IMR-90 (cell line): ENCODE measurements at regions not wholly inside any gene's neighbourhood (a gene's known extent, or its start where the extent isn't known, plus 50 kb on each side); places are given as distances from the start of the nearest gene placed in this dataset.
A peak's percentile ranks its signal among the peaks of the same experiment; 100 is the strongest.

Experiments
- ATAC-seq: fragments of 200-7000 bp; cut with Tn5 transposase; 2 replicates; pipeline ENCODE4 v1.9.1; 2020; ENCODE audit warnings: low read depth, mild to moderate bottlenecking, moderate library complexity
- BruUV-seq: library from RNA; stranded (reverse); fragments of 400-500 nt; replicated peaks from 2 replicates; lab custom pipeline; 2021; lab: Mats Ljungman, UMichigan
- CTCF ChIA-PET: fragments of 300-600 bp; formaldehyde crosslinking; extraction: SDS; loops from one replicate; lab custom pipeline; 2021; ENCODE audit warnings: antibody characterized with exemption; lab: Yijun Ruan, JAX
- POLR2A ChIA-PET: fragments of 300-600 bp; sonication (Branson Sonifier 250); formaldehyde crosslinking; loops from one replicate; lab custom pipeline; 2022; ENCODE audit warnings: antibody characterized with exemption; ENCODE audit not compliant: unreplicated experiment; lab: Charles Lee
- DNase-seq: peaks from one replicate; pipeline ENCODE4 v3.0.0; 2013
- H2AFZ ChIP-seq: replicated peaks from 2 replicates; pipeline ENCODE3; 2013; ENCODE audit warnings: low read length, mild to moderate bottlenecking; ENCODE audit not compliant: poor library complexity
- H2AK5ac ChIP-seq: 2 replicates; pipeline ENCODE4 v1.6.1; 2013; ENCODE audit warnings: low read depth, low read length, inconsistent platforms
- H2AK9ac ChIP-seq: replicated peaks from 2 replicates; pipeline ENCODE3; 2013; ENCODE audit warnings: mild to moderate bottlenecking, low read depth, low read length, moderate library complexity; ENCODE audit not compliant: poor library complexity
- H2BK120ac ChIP-seq: 2 replicates; pipeline ENCODE4 v1.6.1; 2013; ENCODE audit warnings: low read depth, low read length, inconsistent platforms
- H2BK15ac ChIP-seq: 3 replicates; pipeline ENCODE4 v1.6.1; 2013; ENCODE audit warnings: low read depth, low read length, inconsistent platforms
- H2BK20ac ChIP-seq: 2 replicates; pipeline ENCODE4 v1.6.1; 2013; ENCODE audit warnings: low read depth, mild to moderate bottlenecking, inconsistent platforms, low read length, moderate library complexity
- H2BK5ac ChIP-seq: 2 replicates; pipeline ENCODE4 v1.6.1; 2013; ENCODE audit warnings: mild to moderate bottlenecking, low read depth, low read length, inconsistent platforms; ENCODE audit not compliant: poor library complexity, severe bottlenecking
- H3K14ac ChIP-seq: replicated peaks from 2 replicates; pipeline ENCODE4 v1.6.1; 2013; ENCODE audit warnings: low read depth, low read length, inconsistent platforms
- H3K18ac ChIP-seq: 2 replicates; pipeline ENCODE4 v1.6.1; 2013; ENCODE audit warnings: low read depth, low read length, control low read depth
- H3K23ac ChIP-seq: 2 replicates; pipeline ENCODE4 v1.6.1; 2013; ENCODE audit warnings: low read depth, low read length, inconsistent platforms
- H3K27ac ChIP-seq: 2 replicates; pipeline ENCODE4 v1.5.1; 2013; ENCODE audit warnings: mild to moderate bottlenecking, control low read depth, low read length; ENCODE audit not compliant: insufficient read depth
- H3K27me3 ChIP-seq: 2 replicates; pipeline ENCODE4 v1.6.1; 2013; ENCODE audit warnings: low read length; ENCODE audit not compliant: control insufficient read depth, insufficient read depth
- H3K36me3 ChIP-seq: 2 replicates; pipeline ENCODE4 v1.6.1; 2013; ENCODE audit warnings: low read length, mixed read lengths; ENCODE audit not compliant: control insufficient read depth, insufficient read depth
- H3K4ac ChIP-seq: 2 replicates; pipeline ENCODE4 v1.6.1; 2013; ENCODE audit warnings: low read depth, low read length, inconsistent platforms
- H3K4me1 ChIP-seq: 2 replicates; pipeline ENCODE4 v1.6.1; 2013; ENCODE audit warnings: low read length, mixed read lengths; ENCODE audit not compliant: control insufficient read depth, insufficient read depth
- H3K4me2 ChIP-seq: 2 replicates; pipeline ENCODE4 v1.6.1; 2013; ENCODE audit warnings: low read depth, mild to moderate bottlenecking, control low read depth, low read length, moderate library complexity
- H3K4me3 ChIP-seq: 2 replicates; pipeline ENCODE4 v1.5.1; 2013; ENCODE audit warnings: low read depth, mild to moderate bottlenecking, control low read depth, low read length, moderate library complexity; ENCODE audit not compliant: insufficient read depth
- H3K56ac ChIP-seq: 2 replicates; pipeline ENCODE4 v1.6.1; 2013; ENCODE audit warnings: low read length, inconsistent platforms; ENCODE audit not compliant: insufficient read depth; ENCODE audit errors: extremely low read depth
- H3K79me1 ChIP-seq, 2 experiments: 2 replicates each; pipeline ENCODE4 v1.6.1; 2013; ENCODE audit warnings: low read length in 2 of 2, inconsistent platforms in 1 of 2, low read depth in 1 of 2
- H3K9ac ChIP-seq: 2 replicates; pipeline ENCODE4 v1.6.1; 2013; ENCODE audit warnings: low read depth, low read length, control low read depth
- H3K9me1 ChIP-seq: 2 replicates; pipeline ENCODE4 v1.6.1; 2013; ENCODE audit warnings: low read length, inconsistent platforms; ENCODE audit not compliant: insufficient read depth
- H3K9me3 ChIP-seq: 2 replicates; pipeline ENCODE4 v1.6.1; 2013; ENCODE audit warnings: low read length; ENCODE audit not compliant: control insufficient read depth, insufficient read depth
- H4K20me1 ChIP-seq: 2 replicates; pipeline ENCODE4 v1.6.1; 2013; ENCODE audit warnings: low read length, inconsistent platforms; ENCODE audit not compliant: insufficient read depth
- H4K5ac ChIP-seq: 2 replicates; pipeline ENCODE4 v1.6.1; 2013; ENCODE audit warnings: mild to moderate bottlenecking, low read depth, low read length, control low read depth
- H4K8ac ChIP-seq, 2 experiments: 2 replicates each; pipeline ENCODE4 v1.6.1; 2013; ENCODE audit warnings: low read depth in 2 of 2, low read length in 2 of 2, control low read depth in 1 of 2, inconsistent platforms in 1 of 2
- H4K91ac ChIP-seq: 2 replicates; pipeline ENCODE4 v1.6.1; 2013; ENCODE audit warnings: low read depth, low read length, inconsistent platforms; ENCODE audit not compliant: insufficient read depth
- BHLHE40 ChIP-seq: fragments of 150-350 bp; IDR thresholded peaks from 2 replicates; pipeline ENCODE4 v1.6.1; 2016; ENCODE audit warnings: mild to moderate bottlenecking, low read depth, low read length
- CEBPB ChIP-seq: IDR thresholded peaks from 2 replicates; pipeline ENCODE4 v1.6.1; 2012; ENCODE audit warnings: low read depth, low read length, improper control_type of control experiment
- CHD1 ChIP-seq: IDR thresholded peaks from 2 replicates; pipeline ENCODE4 v1.6.1; 2012; ENCODE audit warnings: low read depth, low read length, improper control_type of control experiment
- CTCF ChIP-seq: conservative IDR thresholded peaks from 2 replicates; pipeline ENCODE4 v1.5.1; 2012; ENCODE audit warnings: mild to moderate bottlenecking, low read depth, low read length, improper control_type of control experiment
- ELK1 ChIP-seq: fragments of 150-350 bp; IDR thresholded peaks from 2 replicates; pipeline ENCODE4 v1.6.1; 2016; ENCODE audit warnings: low read depth, mild to moderate bottlenecking, low read length, moderate library complexity, borderline replicate concordance
- FOS ChIP-seq: fragments of 150-350 bp; IDR thresholded peaks from 2 replicates; pipeline ENCODE4 v1.6.1; 2016; ENCODE audit warnings: low read depth, low read length
- MAFK ChIP-seq: IDR thresholded peaks from 2 replicates; pipeline ENCODE4 v1.6.1; 2012; ENCODE audit warnings: low read depth, low read length, improper control_type of control experiment
- MAZ ChIP-seq: IDR thresholded peaks from 2 replicates; pipeline ENCODE4 v1.6.1; 2012; ENCODE audit warnings: low read depth, mild to moderate bottlenecking, low read length, improper control_type of control experiment, moderate library complexity, borderline replicate concordance
- MXI1 ChIP-seq: IDR thresholded peaks from 2 replicates; pipeline ENCODE4 v1.6.1; 2012; ENCODE audit warnings: low read depth, mild to moderate bottlenecking, low read length, moderate library complexity, borderline replicate concordance
- NFE2L2 ChIP-seq: fragments of 150-350 bp; IDR thresholded peaks from 2 replicates; pipeline ENCODE4 v1.6.1; 2016; ENCODE audit warnings: low read depth, mild to moderate bottlenecking, low read length
- POLR2A ChIP-seq: IDR thresholded peaks from 2 replicates; pipeline ENCODE4 v1.6.1; 2012; ENCODE audit warnings: mild to moderate bottlenecking, low read depth, low read length
- RAD21 ChIP-seq: IDR thresholded peaks from 2 replicates; pipeline ENCODE4 v1.6.1; 2012; ENCODE audit warnings: low read length, improper control_type of control experiment
- RCOR1 ChIP-seq: IDR thresholded peaks from 2 replicates; pipeline ENCODE4 v1.6.1; 2012; ENCODE audit warnings: mild to moderate bottlenecking, low read length, improper control_type of control experiment; ENCODE audit not compliant: insufficient replicate concordance
- RFX5 ChIP-seq: IDR thresholded peaks from 2 replicates; pipeline ENCODE4 v1.8.0; 2012; ENCODE audit warnings: low read depth, mild to moderate bottlenecking, low read length, moderate library complexity
- SMC3 ChIP-seq: fragments of 150-350 bp; IDR thresholded peaks from 2 replicates; pipeline ENCODE4 v1.6.1; 2016; ENCODE audit warnings: low read depth, mild to moderate bottlenecking, antibody characterized with exemption, low read length, moderate library complexity
- USF2 ChIP-seq: fragments of 150-350 bp; IDR thresholded peaks from 2 replicates; pipeline ENCODE4 v1.6.1; 2017; ENCODE audit warnings: mild to moderate bottlenecking, antibody characterized with exemption, low read length, low read depth
- WGBS, 2 experiments: methylation state at CpG; one replicate each; pipeline versions ENCODE4 v1.1.5 to v1.1.7; 2013; ENCODE audit warnings: missing lambda C conversion rate in 2 of 2; ENCODE audit not compliant: insufficient read length in 1 of 2; ENCODE audit errors: extremely low coverage in 2 of 2; 5-methylcytosine and 5-hydroxymethylcytosine counted together
- dilution Hi-C: fragments of 300-500 bp; cut with HindIII; formaldehyde crosslinking; loops from one replicate; pipeline ENCODE4 v1.14.3; 2018; ENCODE audit warnings: low sequenced_read_pairs; ENCODE audit not compliant: unreplicated experiment
- in situ Hi-C: fragments of 300-500 bp; cut with MboI; formaldehyde crosslinking; loops from 3 replicates; pipeline ENCODE4 v1.14.3; 2019; ENCODE audit warnings: low sequenced_read_pairs, inconsistent platforms, mixed read lengths
- intact Hi-C: fragments of 100-400 bp; cut with micrococcal nuclease; formaldehyde crosslinking; loops from 2 replicates; pipeline ENCODE4 v1.10.0; 2022

GRCh38 chr20:5696011-5696559 is 54.1 kb upstream of the SHLD1 start:
- Histone ChIP-seq H2BK15ac (no peak overlapping the region), H4K5ac (peak overlapping the region; percentile 10; the same call in 1 of the 2 replicates), H2AK5ac (0 out of 2 replicates have a peak overlapping the region, but pooled peaks have one; percentile 22), H2BK5ac (peak overlapping the region; percentile 76), H3K9me1 (no peaks in the 10 kb centered on the region), H3K23ac (no peak overlapping the region), H3K9me3 (peaks cover 3% of the 10 kb centered on the region; the same call in 1 of the 2 replicates), H3K4me2 (no peak overlapping the region), H2AK9ac (no peak overlapping the region), H4K8ac (peak overlapping the region in 1 of 2 experiments; percentile 43; a peak in 1 of 4 replicates), H4K20me1 (no peaks in the 10 kb centered on the region), H2BK120ac (peak overlapping the region; percentile 24), H4K91ac (peak overlapping the region; percentile 37; the same call in 1 of the 2 replicates), H3K36me3 (no peaks in the 10 kb centered on the region), H3K9ac (no peak overlapping the region), H3K27me3 (no peaks in the 10 kb centered on the region), H2BK20ac (peak overlapping the region; percentile 45; the same call in 1 of the 2 replicates), H3K4me3 (no peak overlapping the region), H3K4ac (peak overlapping the region; percentile 40; the same call in 1 of the 2 replicates), H3K18ac (peak overlapping the region; percentile 49), H2AFZ (peak overlapping the region; percentile 11), H3K56ac (no peak overlapping the region), H3K79me1 (no peaks in the 10 kb centered on the region), H3K4me1 (peaks cover 6% of the 10 kb centered on the region), H3K14ac (no peak overlapping the region), H3K27ac (peak overlapping the region; percentile 64)
- CTCF ChIA-PET = no interaction called here
- dilution Hi-C loops = no loop called here
- no TSS peak for BruUV-seq
- POLR2A ChIA-PET = no interaction called here
- intact Hi-C loops = loop anchor here (5.0 kb wide), 1 partner anchor 39 kb away; no protein-coding TSS in a partner anchor
- ATAC-seq (peak; percentile 98), DNase-seq (peak; percentile 99)
- 0% methylated on average over 1 of the region's 7 CpGs; no CpG with 5 or more reads in 1 of the 2 experiments for WGBS, 2 experiments
- TF ChIP-seq SMC3 (no peak), ELK1 (no peak), BHLHE40 (peak; percentile 90), FOS (peak; percentile 70), RFX5 (no peak), MXI1 (no peak), RAD21 (no peak), CEBPB (peak; percentile 27; the same call in 1 of the 2 replicates), RCOR1 (no peak), MAFK (no peak), USF2 (peak; percentile 71), POLR2A (no peak), CHD1 (no peak), NFE2L2 (no peak), CTCF (no peak), MAZ (no peak)
- in situ Hi-C loops = no loop called here
